Mucosa of descending colon (tissue), 3 donors: ENCODE measurements at regions not wholly inside any gene's neighbourhood (a gene's known extent, or its start where the extent isn't known, plus 50 kb on each side); places are given as distances from the start of the nearest gene placed in this dataset.

Experiments
- ATAC-seq: fragments of 200-7000 bp; cut with Tn5 transposase; one replicate; pipeline ENCODE4 v1.9.1; 2020; ENCODE audit warnings: mild to moderate bottlenecking, moderate library complexity
- DNase-seq, 3 donors: peaks; one replicate each; pipeline ENCODE4 v3.0.0-alpha.2; 2020
- H3K36me3 ChIP-seq: fragments of 200-600 bp; one replicate; pipeline ENCODE4 v1.8.0; 2021; ENCODE audit warnings: low read depth, mild to moderate bottlenecking
- H3K4me1 ChIP-seq: fragments of 200-600 bp; one replicate; pipeline ENCODE4 v1.8.0; 2021; ENCODE audit warnings: low read depth, mild to moderate bottlenecking
- H3K4me3 ChIP-seq: fragments of 200-600 bp; one replicate; pipeline ENCODE4 v1.8.0; 2021; ENCODE audit warnings: mild to moderate bottlenecking
- H3K9me3 ChIP-seq: fragments of 200-600 bp; one replicate; pipeline ENCODE4 v1.8.0; 2021; ENCODE audit warnings: mild to moderate bottlenecking
- CTCF ChIP-seq: fragments of 200-600 bp; IDR thresholded peaks from one replicate; pipeline ENCODE4 v1.8.0; 2022; ENCODE audit warnings: antibody characterized with exemption, mild to moderate bottlenecking
- intact Hi-C, 2 donors: fragments of 100-400 bp; cut with DNase I in 1 of 2; cut with micrococcal nuclease in 1 of 2; formaldehyde crosslinking; loops; one replicate each; pipeline versions ENCODE4 v1.11.0 to v1.11.1; 2022; cut with DNase I, micrococcal nuclease
- donor health status: DM: no; HTN: no; CAD: no; lungs with moderate emphysema.
- donor health status: DM: no; HTN: no; CAD: no.
- donor health status: DM: no; HTN: yes; CAD: no.

GRCh38 chr4:128601991-128602695, 207.4 kb upstream of the JADE1 start:
- no peaks in the 10 kb centered on the region for H3K9me3 ChIP-seq
- no peak for TF ChIP-seq CTCF
- peaks cover 7% of the 10 kb centered on the region for H3K4me1 ChIP-seq
- no peak for ATAC-seq
- intact Hi-C loops, result no loop called here
- H3K4me3 ChIP-seq, result no peak overlapping the region
- no peaks in the 10 kb centered on the region for H3K36me3 ChIP-seq
- DNase-seq, result no peak

GRCh38 chr4:128600996-128601871, 208.3 kb upstream of the JADE1 start:
- no peak overlapping the region for H3K4me3 ChIP-seq

GRCh38 chr4:128600410-128600809, 209.1 kb upstream of the JADE1 start:
- no peak overlapping the region for H3K4me3 ChIP-seq
- no peak for TF ChIP-seq CTCF
- DNase-seq, result peak in 1 of 3 donors; percentile 22

More at GRCh38 chr4:128600996-128601871, 208.3 kb upstream of the JADE1 start:
- Histone ChIP-seq H3K4me1 (peaks cover 7% of the 10 kb centered on the region), H3K36me3 (no peaks in the 10 kb centered on the region), H3K9me3 (no peaks in the 10 kb centered on the region)
- intact Hi-C loops, result no loop called here
- no peak for TF ChIP-seq CTCF
- ATAC-seq (peak; percentile 82), DNase-seq (peak; percentile 50 to 57 (median 54))

GRCh38 chr4:128597500-128597899, 212.0 kb upstream of the JADE1 start:
- H3K36me3 ChIP-seq, result no peaks in the 10 kb centered on the region
- H3K4me1 ChIP-seq, result peaks cover 7% of the 10 kb centered on the region
- intact Hi-C loops, result no loop called here
- DNase-seq, result no peak
- no peak for TF ChIP-seq CTCF
- H3K9me3 ChIP-seq, result no peaks in the 10 kb centered on the region
- ATAC-seq, result no peak
- H3K4me3 ChIP-seq, result no peak overlapping the region

More at GRCh38 chr4:128600410-128600809, 209.1 kb upstream of the JADE1 start:
- peak; percentile 31 for ATAC-seq
- intact Hi-C loops, result no loop called here
- no peaks in the 10 kb centered on the region for H3K9me3 ChIP-seq
- H3K4me1 ChIP-seq, result peaks cover 7% of the 10 kb centered on the region
- no peaks in the 10 kb centered on the region for H3K36me3 ChIP-seq

- DNase-seq, result no peak
- H3K36me3 ChIP-seq, result no peaks in the 10 kb centered on the region
- H3K4me3 ChIP-seq, result no peak overlapping the region
- ATAC-seq, result no peak
- peaks cover 5% of the 10 kb centered on the region for H3K4me1 ChIP-seq
- H3K9me3 ChIP-seq, result no peaks in the 10 kb centered on the region
- TF ChIP-seq CTCF, result no peak
- intact Hi-C loops, result no loop called here
These were observed 212.6 kb upstream of the JADE1 start for GRCh38 chr4:128596853-128597252.
